Gastrocnemius medialis (tissue), 4 donors: ENCODE measurements at regions not wholly inside any gene's neighbourhood (a gene's known extent, or its start where the extent isn't known, plus 50 kb on each side); places are given as distances from the start of the nearest gene placed in this dataset.

Experiments
- ATAC-seq, 2 donors: fragments of 150-250 bp; one replicate each; pipeline ENCODE4 v1.9.1; 2016
- DNase-seq, 2 donors: peaks; one replicate each; pipeline ENCODE4 v3.0.0-alpha.2; 2019
- H3K27ac ChIP-seq, 4 donors: fragments of 200-600 bp; sonication (generic); 1 replicate in 1 of 4; 2 replicates in 3 of 4; pipeline ENCODE4 v1.5.1; 2016 to 2018; ENCODE audit warnings: mild to moderate bottlenecking in 2 of 4, moderate library complexity in 1 of 4
- H3K27me3 ChIP-seq, 3 donors: fragments of 200-600 bp; sonication (generic) in 2 of 3; 1 replicate in 1 of 3; 2 replicates in 2 of 3; pipeline versions ENCODE4 v1.5.1 to v1.6.0; 2016 to 2019; ENCODE audit warnings: mild to moderate bottlenecking in 1 of 3, moderate library complexity in 1 of 3
- H3K36me3 ChIP-seq, 2 donors: fragments of 200-600 bp; sonication (generic) in 1 of 2; one replicate each; pipeline ENCODE4 v1.5.1; 2017 to 2018
- H3K4me1 ChIP-seq, 2 donors: fragments of 200-600 bp; sonication (generic) in 1 of 2; one replicate each; pipeline ENCODE4 v1.5.1; 2016 to 2017; ENCODE audit warnings: mild to moderate bottlenecking in 2 of 2
- H3K4me3 ChIP-seq, 4 donors: fragments of 200-600 bp; sonication (generic) in 3 of 4; 1 replicate in 1 of 4; 2 replicates in 3 of 4; pipeline ENCODE4 v1.5.1; 2016 to 2019; ENCODE audit warnings: mild to moderate bottlenecking in 2 of 4
- H3K9me3 ChIP-seq, 3 donors: fragments of 200-600 bp; sonication (generic) in 2 of 3; 1 replicate in 1 of 3; 2 replicates in 2 of 3; pipeline ENCODE4 v1.5.1; 2016 to 2019
- CTCF ChIP-seq, 5 experiments: fragments of 450-650 bp in 3 of 5; fragments of 200-600 bp in 2 of 5; sonication (generic) in 2 of 5; IDR thresholded peaks in 4 of 5; conservative IDR thresholded peaks in 1 of 5; 1 replicate in 4 of 5; 2 replicates in 1 of 5; pipeline ENCODE4 v1.5.1; 2016 to 2019; ENCODE audit warnings: antibody characterized with exemption in 5 of 5, mild to moderate bottlenecking in 3 of 5, moderate library complexity in 3 of 5
- POLR2A ChIP-seq, 2 donors: fragments of 450-650 bp; IDR thresholded peaks; one replicate each; pipeline ENCODE4 v1.6.1; 2017; ENCODE audit warnings: antibody characterized with exemption in 2 of 2, mild to moderate bottlenecking in 2 of 2, moderate library complexity in 2 of 2
- in situ Hi-C, 4 donors: fragments of 200-750 bp; cut with MboI; loops; one replicate each; pipeline versions ENCODE4 v1.15.0 to v1.8.0; 2017; ENCODE audit warnings: low sequenced_read_pairs in 4 of 4
- intact Hi-C: fragments of 100-400 bp; cut with DNase I; formaldehyde crosslinking; loops from one replicate; pipeline ENCODE4 v1.15.1; 2023; ENCODE audit warnings: low total_unique reads

GRCh38 chr2:172153156-172153555 lies 50.5 kb upstream of the DLX2 start:
- DNase-seq (no peak), ATAC-seq (no peak)
- no peaks in the 10 kb centered on the region for H3K27me3 ChIP-seq
- H3K4me3 ChIP-seq, result no peak overlapping the region
- H3K4me1 ChIP-seq, result no peaks in the 10 kb centered on the region
- H3K9me3 ChIP-seq, result no peaks in the 10 kb centered on the region
- H3K27ac ChIP-seq, result no peak overlapping the region
- TF ChIP-seq CTCF (IDR thresholded peaks at IDR 0.05 in 4 of 5, conservative IDR thresholded peaks at IDR 0.05 in 1 of 5) (no peak), POLR2A (IDR thresholded peaks at IDR 0.05) (no peak)
- H3K36me3 ChIP-seq, result no peaks in the 10 kb centered on the region
- in situ Hi-C loops, result no loop called here
- intact Hi-C loops, result no loop called here

GRCh38 chr2:172153757-172154156 lies 51.1 kb upstream of the DLX2 start:
- no peak overlapping the region for H3K4me3 ChIP-seq
- intact Hi-C loops, result no loop called here
- no peaks in the 10 kb centered on the region for H3K27me3 ChIP-seq
- no peaks in the 10 kb centered on the region for H3K36me3 ChIP-seq
- in situ Hi-C loops, result no loop called here
- no peak for ATAC-seq
- DNase-seq, result no peak
- no peaks in the 10 kb centered on the region for H3K9me3 ChIP-seq
- TF ChIP-seq CTCF (IDR thresholded peaks at IDR 0.05 in 4 of 5, conservative IDR thresholded peaks at IDR 0.05 in 1 of 5) (no peak), POLR2A (IDR thresholded peaks at IDR 0.05) (no peak)
- no peak overlapping the region for H3K27ac ChIP-seq
- no peaks in the 10 kb centered on the region for H3K4me1 ChIP-seq

GRCh38 chr2:172155752-172156151 lies 53.1 kb upstream of the DLX2 start:
- in situ Hi-C loops, result no loop called here

GRCh38 chr2:172160839-172161238 lies 58.1 kb upstream of the DLX2 start:
- H3K27ac ChIP-seq, result no peak overlapping the region
- intact Hi-C loops (no loop called here), in situ Hi-C loops (no loop called here)
- TF ChIP-seq CTCF (IDR thresholded peaks at IDR 0.05 in 4 of 5, conservative IDR thresholded peaks at IDR 0.05 in 1 of 5) (no peak), POLR2A (IDR thresholded peaks at IDR 0.05) (no peak)
- no peaks in the 10 kb centered on the region for H3K9me3 ChIP-seq
- H3K4me3 ChIP-seq, result no peak overlapping the region
- ATAC-seq (no peak), DNase-seq (no peak)
- H3K27me3 ChIP-seq, result peaks cover 0 to 6% (median 0%) of the 10 kb centered on the region in 3 donors
- H3K4me1 ChIP-seq, result no peaks in the 10 kb centered on the region
- no peaks in the 10 kb centered on the region for H3K36me3 ChIP-seq

More at GRCh38 chr2:172155752-172156151, 53.1 kb upstream of the DLX2 start:
- DNase-seq (no peak), ATAC-seq (no peak)
- Histone ChIP-seq H3K4me1 (no peaks in the 10 kb centered on the region), H3K4me3 (no peak overlapping the region), H3K27ac (no peak overlapping the region), H3K36me3 (no peaks in the 10 kb centered on the region), H3K27me3 (peaks cover 0 to 2% (median 0%) of the 10 kb centered on the region in 3 donors), H3K9me3 (no peaks in the 10 kb centered on the region)
- intact Hi-C loops, result no loop called here
- TF ChIP-seq POLR2A (IDR thresholded peaks at IDR 0.05) (no peak), CTCF (IDR thresholded peaks at IDR 0.05 in 4 of 5, conservative IDR thresholded peaks at IDR 0.05 in 1 of 5) (no peak)

GRCh38 chr2:172162225-172162733 lies 59.6 kb upstream of the DLX2 start:
- DNase-seq, result no peak
- in situ Hi-C loops, result no loop called here
- H3K36me3 ChIP-seq, result no peaks in the 10 kb centered on the region
- no peak overlapping the region for H3K27ac ChIP-seq
- no peak for ATAC-seq
- H3K4me3 ChIP-seq, result no peak overlapping the region
- H3K9me3 ChIP-seq, result no peaks in the 10 kb centered on the region
- intact Hi-C loops, result no loop called here
- H3K4me1 ChIP-seq, result no peaks in the 10 kb centered on the region
- TF ChIP-seq POLR2A (IDR thresholded peaks at IDR 0.05) (no peak), CTCF (IDR thresholded peaks at IDR 0.05 in 4 of 5, conservative IDR thresholded peaks at IDR 0.05 in 1 of 5) (no peak)
- peaks cover 0 to 6% (median 0%) of the 10 kb centered on the region in 3 donors for H3K27me3 ChIP-seq
